Stomach (tissue), 4 donors: ENCODE measurements at regions not wholly inside any gene's neighbourhood (a gene's known extent, or its start where the extent isn't known, plus 50 kb on each side); places are given as distances from the start of the nearest gene placed in this dataset.

Experiments used
- CTCF ChIP-seq, 7 experiments: fragments of 450-650 bp in 4 of 7; fragments of 200-600 bp in 3 of 7; sonication (generic) in 3 of 7; IDR thresholded peaks; one replicate each; pipeline ENCODE4 v1.5.1; 2016 to 2019; ENCODE audit warnings: antibody characterized with exemption in 7 of 7, control low read depth in 2 of 7, mild to moderate bottlenecking in 1 of 7
- EP300 ChIP-seq: sonication (generic); formaldehyde crosslinking; IDR thresholded peaks from one replicate; pipeline ENCODE4 v1.6.1; 2017; ENCODE audit warnings: antibody characterized with exemption
- POLR2A ChIP-seq, 4 donors: fragments of 450-650 bp; IDR thresholded peaks; one replicate each; pipeline ENCODE4 v1.6.1; 2016; ENCODE audit warnings: antibody characterized with exemption in 4 of 4, control low read depth in 2 of 4, mild to moderate bottlenecking in 1 of 4, moderate library complexity in 1 of 4
- POLR2AphosphoS5 ChIP-seq, 3 donors: sonication (generic); formaldehyde crosslinking; IDR thresholded peaks; one replicate each; pipeline ENCODE4 v1.6.1; 2016; ENCODE audit warnings: antibody characterized with exemption in 3 of 3

DNA sequence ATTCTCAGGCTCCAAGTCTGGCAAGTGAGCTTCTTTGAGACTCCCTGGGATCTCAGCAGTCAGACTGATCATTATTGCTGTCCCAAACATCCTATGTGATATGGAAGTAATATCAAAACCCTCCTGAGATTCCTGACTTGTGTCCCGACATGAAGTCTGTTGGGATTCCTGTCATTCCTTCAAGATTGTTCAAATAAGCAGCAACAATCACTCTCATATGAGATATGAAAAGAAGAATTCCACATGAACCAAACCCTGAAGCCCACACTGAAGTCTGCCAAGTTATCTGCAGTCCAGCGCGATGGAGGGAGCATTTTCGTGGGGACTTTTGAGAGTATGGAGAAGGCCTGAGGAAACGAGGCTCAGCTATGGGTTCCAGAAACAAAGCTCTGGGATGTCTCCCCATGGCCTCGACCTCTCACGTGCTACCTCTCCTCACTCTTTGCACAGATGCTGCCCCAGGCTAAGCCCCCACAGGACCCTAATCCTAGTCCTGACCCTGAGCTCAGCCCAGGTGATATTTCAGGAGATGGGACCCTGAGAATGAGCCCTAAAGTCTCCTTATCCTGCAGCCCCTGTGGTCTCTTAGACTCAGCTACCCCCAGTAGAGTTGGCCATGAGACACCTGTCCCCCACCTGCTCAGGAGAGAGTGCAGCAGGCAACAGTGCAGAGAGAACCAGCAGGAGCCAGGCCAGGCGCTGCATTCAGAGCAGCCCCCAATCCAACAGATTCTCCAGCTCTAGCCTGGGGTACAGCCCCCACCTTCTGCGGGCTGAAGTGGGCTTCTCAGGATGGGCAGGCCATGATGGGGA is 100.2 kb downstream of the GGTLC2 start:
- no peak for TF ChIP-seq CTCF (IDR thresholded peaks at IDR 0.05)
- no peak for TF ChIP-seq POLR2A (IDR thresholded peaks at IDR 0.05)
- TF ChIP-seq EP300, result no peak
- TF ChIP-seq POLR2AphosphoS5 (IDR thresholded peaks at IDR 0.05), result no peak
